Endothelial cell of umbilical vein (primary cell): ENCODE measurements at regions not wholly inside any gene's neighbourhood (a gene's known extent, or its start where the extent isn't known, plus 50 kb on each side); places are given as distances from the start of the nearest gene placed in this dataset.

Experiments used
- BruUV-seq: library from RNA; stranded (reverse); fragments of 400-500 nt; replicated peaks from 2 replicates; lab custom pipeline; 2021; lab: Mats Ljungman, UMichigan
- CTCF ChIA-PET: fragments of 300-600, 350-600 bp; sonication (Branson Sonifier 250); formaldehyde crosslinking; loops from one replicate; lab custom pipeline; 2021; ENCODE audit warnings: antibody characterized with exemption, inconsistent platforms; lab: Charles Lee
- POLR2A ChIA-PET: fragments of 300-600, 350-600 bp; sonication (Branson Sonifier 250); formaldehyde crosslinking; loops from one replicate; lab custom pipeline; 2021; ENCODE audit warnings: antibody characterized with exemption, inconsistent platforms; lab: Charles Lee
- DNase-seq: peaks from one replicate; pipeline ENCODE4 v3.0.0-alpha.2; 2011; ENCODE audit warnings: low read depth, low spot score
- FAIRE-seq: peaks from 2 replicates; lab custom pipeline; 2011; peaks lifted over from hg19 to GRCh38; lab: Jason Lieb, UNC
- H2AFZ ChIP-seq: 2 replicates; pipeline ENCODE4 v1.6.0; 2012; ENCODE audit warnings: low read depth, low read length, control low read depth, inconsistent platforms
- H3K27ac ChIP-seq: 2 replicates; pipeline ENCODE4 v1.5.1; 2011; ENCODE audit warnings: low read depth, mild to moderate bottlenecking, control low read depth, low read length, moderate library complexity; ENCODE audit not compliant: insufficient read depth
- H3K27me3 ChIP-seq, 2 experiments: 2 replicates each; pipeline versions ENCODE4 v1.6.0 to v1.6.1; 2011; ENCODE audit warnings: low read length in 2 of 2, mixed read lengths in 1 of 2; ENCODE audit not compliant: control insufficient read depth in 2 of 2, insufficient read depth in 2 of 2
- H3K36me3 ChIP-seq, 2 experiments: 2 replicates in 1 of 2; 3 replicates in 1 of 2; pipeline ENCODE4 v1.5.1; 2011; ENCODE audit warnings: low read length in 2 of 2, mild to moderate bottlenecking in 1 of 2, moderate library complexity in 1 of 2; ENCODE audit not compliant: control insufficient read depth in 2 of 2, insufficient read depth in 2 of 2; ENCODE audit errors: extremely low read depth in 1 of 2
- H3K4me1 ChIP-seq: 3 replicates; pipeline ENCODE4 v1.5.1; 2011; ENCODE audit warnings: mild to moderate bottlenecking, low read length; ENCODE audit not compliant: control insufficient read depth, insufficient read depth; ENCODE audit errors: extremely low read depth
- H3K4me2 ChIP-seq: 2 replicates; pipeline ENCODE4 v1.6.1; 2011; ENCODE audit warnings: low read length, control low read depth, mixed read lengths; ENCODE audit not compliant: insufficient read depth
- H3K4me3 ChIP-seq, 3 experiments: fragments of 200-600 bp in 1 of 3; sonication (generic), shearing (Covaris generic) in 1 of 3; replicated peaks in 1 of 3; 2 replicates each; pipeline ENCODE4 v1.5.1; 2011 to 2016; ENCODE audit warnings: control low read depth in 3 of 3, low read length in 3 of 3, mild to moderate bottlenecking in 2 of 3, inconsistent platforms in 1 of 3, low read depth in 1 of 3, moderate library complexity in 1 of 3; ENCODE audit not compliant: insufficient read depth in 1 of 3
- H3K79me2 ChIP-seq: 2 replicates; pipeline ENCODE4 v1.6.0; 2012; ENCODE audit warnings: low read length, inconsistent platforms; ENCODE audit not compliant: control insufficient read depth, insufficient read depth
- H3K9ac ChIP-seq: replicated peaks from 2 replicates; pipeline ENCODE3; 2011; ENCODE audit warnings: low read length, control low read depth; ENCODE audit not compliant: insufficient read depth; ENCODE audit errors: extremely low read depth
- H3K9me1 ChIP-seq: replicated peaks from 3 replicates; pipeline ENCODE4 v1.6.0; 2011; ENCODE audit warnings: mild to moderate bottlenecking, low read length; ENCODE audit not compliant: control insufficient read depth, insufficient read depth; ENCODE audit errors: extremely low read depth
- H3K9me3 ChIP-seq: replicated peaks from 2 replicates; pipeline ENCODE4 v1.5.1; 2012; ENCODE audit warnings: low read length, inconsistent platforms; ENCODE audit not compliant: control insufficient read depth, insufficient read depth
- H4K20me1 ChIP-seq: replicated peaks from 2 replicates; pipeline ENCODE3; 2011; ENCODE audit warnings: mild to moderate bottlenecking, low read length; ENCODE audit not compliant: control insufficient read depth, insufficient read depth; ENCODE audit errors: extremely low read depth
- CTCF ChIP-seq, 2 donors: IDR thresholded peaks; 1 replicate in 1 of 2; 2 replicates in 1 of 2; pipeline ENCODE4 v1.5.1; 2011; ENCODE audit warnings: low read length in 2 of 2, mild to moderate bottlenecking in 2 of 2, moderate library complexity in 2 of 2, control low read depth in 1 of 2, inconsistent platforms in 1 of 2, low read depth in 1 of 2; ENCODE audit not compliant: insufficient read depth in 1 of 2; ENCODE audit errors: extremely low read depth in 1 of 2
- EZH2 ChIP-seq: IDR thresholded peaks from 2 replicates; pipeline ENCODE4 v1.6.1; 2012; ENCODE audit warnings: borderline replicate concordance, low read depth, mild to moderate bottlenecking, moderate library complexity, low read length, inconsistent platforms; ENCODE audit not compliant: severe bottlenecking
- FOS ChIP-seq: IDR thresholded peaks from 2 replicates; pipeline ENCODE4 v1.6.1; 2011; ENCODE audit warnings: mild to moderate bottlenecking, low read length, moderate library complexity, borderline replicate concordance; ENCODE audit not compliant: insufficient read depth
- GATA2 ChIP-seq: IDR thresholded peaks from 2 replicates; pipeline ENCODE4 v1.7.0; 2011; ENCODE audit warnings: low read depth, mild to moderate bottlenecking, moderate library complexity, mixed read lengths, low read length; ENCODE audit not compliant: insufficient read length, insufficient read depth
- JUN ChIP-seq: IDR thresholded peaks from 2 replicates; pipeline ENCODE4 v1.6.1; 2011; ENCODE audit warnings: borderline replicate concordance, low read depth; ENCODE audit not compliant: insufficient read length, insufficient read depth
- MAX ChIP-seq: IDR thresholded peaks from 2 replicates; pipeline ENCODE4 v1.6.1; 2011; ENCODE audit not compliant: insufficient read depth, insufficient read length
- MYC ChIP-seq: IDR thresholded peaks from one replicate; pipeline ENCODE4 v1.6.1; 2011; ENCODE audit warnings: mild to moderate bottlenecking, low read depth, low read length
- POLR2A ChIP-seq: IDR thresholded peaks from 2 replicates; pipeline ENCODE4 v1.6.1; 2012; ENCODE audit warnings: low read depth, mild to moderate bottlenecking, control low read depth, low read length
- POLR2AphosphoS5 ChIP-seq: IDR thresholded peaks from 2 replicates; pipeline ENCODE4 v1.6.1; 2012; ENCODE audit warnings: low read depth, mild to moderate bottlenecking, control low read depth, low read length, moderate library complexity; ENCODE audit not compliant: insufficient read depth
- dilution Hi-C: fragments of 300-500 bp; cut with MboI; formaldehyde crosslinking; loops from one replicate; pipeline ENCODE4 v1.15.0; 2019; ENCODE audit warnings: low sequenced_read_pairs; ENCODE audit not compliant: extremely low pct_ligation_motif_present
- intact Hi-C: fragments of 100-400 bp; cut with micrococcal nuclease; formaldehyde crosslinking; loops from one replicate; pipeline ENCODE4 v1.10.0; 2022

GRCh38 chr7:142371586-142372377, 113.9 kb upstream of the PRSS58 start:
- Histone ChIP-seq H3K4me1 (peaks cover 11% of the 10 kb centered on the region), H3K27ac (no peak overlapping the region), H2AFZ (no peak overlapping the region), H3K9ac (no peak overlapping the region), H3K4me2 (no peak overlapping the region), H3K36me3 (no peaks in the 10 kb centered on the region), H3K79me2 (no peaks in the 10 kb centered on the region), H4K20me1 (no peaks in the 10 kb centered on the region), H3K9me1 (no peaks in the 10 kb centered on the region), H3K27me3 (no peaks in the 10 kb centered on the region), H3K9me3 (no peaks in the 10 kb centered on the region), H3K4me3 (no peak overlapping the region)
- DNase-seq (no peak), FAIRE-seq (no peak)
- POLR2A ChIA-PET: no interaction called here
- dilution Hi-C loops: no loop called here
- no TSS peak for BruUV-seq
- TF ChIP-seq POLR2A (no peak), MAX (no peak)
- CTCF ChIA-PET: interaction anchor here (1.0 to 1.9 kb wide), 4 partner anchors 7 to 20 kb away, joined by 3 to 10 read pairs (median 4); no protein-coding TSS in a partner anchor
- intact Hi-C loops: no loop called here

GRCh38 chr7:142365410-142365842, 107.6 kb upstream of the PRSS58 start:
- Histone ChIP-seq H3K4me3 (no peak overlapping the region), H3K9me1 (no peaks in the 10 kb centered on the region), H3K27me3 (no peaks in the 10 kb centered on the region), H4K20me1 (no peaks in the 10 kb centered on the region), H3K79me2 (no peaks in the 10 kb centered on the region), H2AFZ (no peak overlapping the region), H3K9ac (no peak overlapping the region), H3K27ac (no peak overlapping the region), H3K4me2 (no peak overlapping the region), H3K36me3 (no peaks in the 10 kb centered on the region), H3K4me1 (no peaks in the 10 kb centered on the region), H3K9me3 (no peaks in the 10 kb centered on the region)
- ChIA-PET POLR2A (no interaction called here), CTCF (interaction anchor here (1.5 kb wide), 1 partner anchor 7 kb away, joined by 3 read pairs; no protein-coding TSS in a partner anchor)
- intact Hi-C loops (no loop called here), dilution Hi-C loops (no loop called here)
- no TSS peak for BruUV-seq
- FAIRE-seq: no peak
- no peak for DNase-seq
- TF ChIP-seq MYC (no peak), FOS (no peak), GATA2 (no peak), POLR2A (no peak), JUN (no peak), POLR2AphosphoS5 (no peak), MAX (no peak), EZH2 (no peak), CTCF (IDR thresholded peaks at IDR 0.05; ENCODE audit: extremely low read depth in 1 of 2, insufficient read depth in 1 of 2, low read depth in 1 of 2, low read length in 2 of 2) (no peak)
